ENCODE measurements at regions not wholly inside any gene's neighbourhood (a gene's known extent, or its start where the extent isn't known, plus 50 kb on each side); places are given as distances from the start of the nearest gene placed in this dataset.
"Not testable (repeated sequence)": the region's sequence is repeated elsewhere in the genome, so short reads cannot be mapped to it uniquely, and the experiment has no call there.

DNA sequence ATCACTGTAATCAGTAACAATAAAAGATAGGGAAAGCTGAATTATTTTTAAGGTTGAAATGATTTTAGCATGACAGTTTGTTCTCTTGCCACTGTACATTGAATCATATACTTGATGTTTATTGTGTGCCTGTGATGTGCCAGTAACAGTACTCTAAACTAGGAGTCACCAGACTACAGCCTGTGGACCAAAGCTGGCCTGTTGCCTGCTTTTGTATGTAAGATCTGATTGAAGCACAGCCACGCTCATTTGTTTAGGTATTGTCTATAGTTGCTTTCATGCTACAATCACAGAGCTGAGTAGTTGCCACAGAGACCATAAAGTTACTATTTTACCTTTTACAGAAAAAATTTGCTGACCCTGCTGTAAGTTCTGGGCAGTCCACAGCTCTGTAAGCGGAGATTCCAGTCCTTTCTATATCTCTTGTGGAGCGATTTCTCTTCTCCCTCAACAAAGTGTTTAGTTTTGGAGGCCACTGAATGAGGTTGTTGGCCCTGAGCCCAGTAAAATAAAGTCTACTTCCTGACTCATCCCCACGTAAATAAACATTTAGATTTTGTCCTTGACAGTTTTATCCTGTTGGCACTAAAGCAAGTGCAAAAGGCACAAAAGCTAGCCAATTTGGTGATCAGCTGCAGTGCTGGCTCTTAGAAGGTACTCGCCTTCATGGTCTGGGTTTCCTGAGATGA is 173.7 kb upstream of the VKORC1L1 start:
- BruUV-seq (replicated peaks); H3K27me3 ChIP-seq (replicated peaks; ENCODE audit: control insufficient read depth, insufficient read depth, low read length); H3K27ac Mint-ChIP-seq (ENCODE audit: unreplicated experiment); POLR2A ChIA-PET; CTCF ChIA-PET; intact Hi-C loops (cut with micrococcal nuclease; ENCODE audit: unreplicated experiment); H3K36me3 Mint-ChIP-seq (ENCODE audit: insufficient read depth, unreplicated experiment); H3K4me3 ChIP-seq (ENCODE audit: low read depth, low read length); DNase-seq; H3K4me1 ChIP-seq; H3K36me3 ChIP-seq (ENCODE audit: control insufficient read depth, insufficient read depth, low read length); H3K9me3 Mint-ChIP-seq (ENCODE audit: unreplicated experiment); H3K9me3 ChIP-seq; H3K4me3 Mint-ChIP-seq (ENCODE audit: unreplicated experiment); H3K27me3 Mint-ChIP-seq (ENCODE audit: insufficient read depth, unreplicated experiment); H3K4me1 Mint-ChIP-seq (ENCODE audit: low read depth, unreplicated experiment): not testable (repeated sequence)

DNA sequence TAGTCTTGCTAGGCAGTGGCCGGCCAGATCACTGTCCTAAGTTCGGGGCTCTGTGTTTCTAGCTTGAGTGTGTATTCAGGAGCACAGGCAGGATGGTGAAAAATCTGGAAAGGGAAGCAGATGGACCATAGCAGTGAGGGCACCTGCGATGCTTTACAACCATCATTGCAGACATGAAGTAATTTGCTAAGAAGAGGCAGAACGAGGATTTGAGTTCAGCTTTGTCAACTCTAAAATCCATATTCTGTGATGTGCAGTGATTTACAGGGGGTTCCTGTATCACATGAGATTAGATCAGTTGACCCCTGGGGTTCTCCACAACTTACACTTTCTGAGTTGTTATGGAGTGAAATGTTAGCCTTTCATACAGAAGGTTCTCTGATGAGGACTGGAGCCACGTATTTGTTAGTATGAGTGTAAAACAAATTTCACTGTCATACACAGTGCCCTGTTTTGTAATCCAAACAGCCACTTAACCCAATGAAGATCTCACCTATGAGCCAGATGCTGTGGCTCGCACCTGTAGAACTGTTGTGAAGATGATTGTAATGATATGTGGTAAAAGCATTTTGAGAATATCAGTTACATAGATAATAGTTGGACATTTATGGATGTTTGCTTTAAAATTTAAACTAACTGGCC is 173.0 kb upstream of the VKORC1L1 start:
- H3K4me1 ChIP-seq; H3K27ac Mint-ChIP-seq (ENCODE audit: unreplicated experiment); intact Hi-C loops (cut with micrococcal nuclease; ENCODE audit: unreplicated experiment); H3K4me3 ChIP-seq (ENCODE audit: low read depth, low read length); H3K27me3 ChIP-seq (replicated peaks; ENCODE audit: control insufficient read depth, insufficient read depth, low read length); DNase-seq; CTCF ChIA-PET; H3K9me3 ChIP-seq; H3K4me3 Mint-ChIP-seq (ENCODE audit: unreplicated experiment); H3K36me3 Mint-ChIP-seq (ENCODE audit: insufficient read depth, unreplicated experiment); BruUV-seq (replicated peaks); H3K9me3 Mint-ChIP-seq (ENCODE audit: unreplicated experiment); H3K4me1 Mint-ChIP-seq (ENCODE audit: low read depth, unreplicated experiment); H3K27me3 Mint-ChIP-seq (ENCODE audit: insufficient read depth, unreplicated experiment); H3K36me3 ChIP-seq (ENCODE audit: control insufficient read depth, insufficient read depth, low read length); POLR2A ChIA-PET: not testable (repeated sequence)

DNA sequence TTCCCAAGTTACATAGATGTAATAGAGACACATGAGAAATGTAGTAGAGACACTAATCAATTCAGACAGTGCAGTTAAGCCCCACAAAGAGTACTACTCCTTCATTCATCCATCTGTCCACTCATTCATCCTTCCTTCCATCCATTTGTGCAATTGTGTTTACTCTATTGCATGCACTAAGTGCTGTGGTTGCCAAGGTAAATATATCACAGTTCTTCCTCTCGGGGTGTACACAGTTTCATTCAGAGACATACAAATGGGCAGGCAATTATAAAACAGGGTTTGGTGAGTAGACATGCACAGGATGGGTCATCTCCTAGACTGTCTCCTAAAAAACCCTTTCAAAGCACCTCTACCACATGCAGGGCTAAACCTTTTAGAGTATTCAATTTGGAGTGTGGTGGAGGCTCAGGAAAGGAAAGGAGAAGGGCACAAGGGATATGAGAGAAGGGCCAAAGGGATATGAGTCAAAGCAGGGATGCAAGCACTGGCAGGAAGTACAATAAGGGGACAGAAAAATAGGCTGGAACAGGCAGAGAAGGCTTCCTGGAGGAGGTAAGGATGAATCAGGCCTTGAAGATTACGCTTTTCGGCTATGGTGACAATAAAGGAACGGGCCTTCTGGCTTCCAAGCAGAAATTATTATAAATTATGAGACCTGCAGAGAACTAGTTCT is 153.6 kb upstream of the VKORC1L1 start:
- H3K36me3 ChIP-seq (ENCODE audit: control insufficient read depth, insufficient read depth, low read length); DNase-seq; H3K27ac Mint-ChIP-seq (ENCODE audit: unreplicated experiment); H3K9me3 Mint-ChIP-seq (ENCODE audit: unreplicated experiment); POLR2A ChIA-PET; H3K9me3 ChIP-seq; CTCF ChIA-PET; H3K27me3 Mint-ChIP-seq (ENCODE audit: insufficient read depth, unreplicated experiment); BruUV-seq (replicated peaks); H3K4me3 ChIP-seq (ENCODE audit: low read depth, low read length); intact Hi-C loops (cut with micrococcal nuclease; ENCODE audit: unreplicated experiment); H3K4me1 Mint-ChIP-seq (ENCODE audit: low read depth, unreplicated experiment); H3K27me3 ChIP-seq (replicated peaks; ENCODE audit: control insufficient read depth, insufficient read depth, low read length); H3K36me3 Mint-ChIP-seq (ENCODE audit: insufficient read depth, unreplicated experiment); H3K4me1 ChIP-seq; H3K4me3 Mint-ChIP-seq (ENCODE audit: unreplicated experiment): not testable (repeated sequence)

DNA sequence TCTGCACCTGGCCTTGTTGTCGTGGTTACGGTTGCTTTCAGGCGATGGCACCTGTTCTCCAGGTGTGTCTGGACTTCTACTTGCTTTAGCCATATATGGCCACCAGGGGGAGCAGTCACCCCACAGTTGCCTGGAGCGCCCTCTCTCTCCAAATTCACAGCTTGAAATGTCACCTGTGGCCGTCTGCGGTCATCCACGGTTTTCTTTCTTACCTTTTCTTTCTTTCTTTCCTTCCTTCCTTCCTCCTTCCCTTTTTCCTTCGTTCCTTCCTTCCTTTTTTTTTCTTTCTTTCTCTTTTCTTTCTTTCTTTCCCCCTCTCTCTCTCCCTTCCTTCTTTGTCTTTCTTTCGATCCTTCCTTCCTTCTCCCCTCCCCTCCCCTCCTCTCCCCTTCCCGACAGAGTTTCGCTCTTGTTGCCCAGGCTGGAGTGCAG is 150.5 kb upstream of the VKORC1L1 start:
- Mint-ChIP-seq H3K4me1 (ENCODE audit: low read depth, unreplicated experiment) (no peaks in the 10 kb centered on the region), H3K4me3 (ENCODE audit: unreplicated experiment) (no peak overlapping the region), H3K27ac (ENCODE audit: unreplicated experiment) (no peak overlapping the region), H3K9me3 (ENCODE audit: unreplicated experiment) (no peaks in the 10 kb centered on the region), H3K36me3 (ENCODE audit: insufficient read depth, unreplicated experiment) (peaks cover 6% of the 10 kb centered on the region), H3K27me3 (ENCODE audit: insufficient read depth, unreplicated experiment) (no peaks in the 10 kb centered on the region)
- ChIA-PET CTCF (interaction anchor here (0.9 kb wide), 1 partner anchor 118 kb away, joined by 3 read pairs; no protein-coding TSS in a partner anchor), POLR2A (no interaction called here)
- Histone ChIP-seq H3K9me3 (no peaks in the 10 kb centered on the region), H3K36me3 (ENCODE audit: control insufficient read depth, insufficient read depth, low read length) (no peaks in the 10 kb centered on the region), H3K27me3 (replicated peaks; ENCODE audit: control insufficient read depth, insufficient read depth, low read length) (no peaks in the 10 kb centered on the region), H3K4me1 (no peaks in the 10 kb centered on the region), H3K4me3 (ENCODE audit: low read depth, low read length) (no peak overlapping the region)
- peak; percentile 76 to 85 for DNase-seq
- intact Hi-C loops (cut with micrococcal nuclease; ENCODE audit: unreplicated experiment), result loop anchor here (2.0 to 5.0 kb wide), 2 partner anchors 28 to 290 kb away; no protein-coding TSS in a partner anchor
- TF ChIP-seq, protein P1, sequence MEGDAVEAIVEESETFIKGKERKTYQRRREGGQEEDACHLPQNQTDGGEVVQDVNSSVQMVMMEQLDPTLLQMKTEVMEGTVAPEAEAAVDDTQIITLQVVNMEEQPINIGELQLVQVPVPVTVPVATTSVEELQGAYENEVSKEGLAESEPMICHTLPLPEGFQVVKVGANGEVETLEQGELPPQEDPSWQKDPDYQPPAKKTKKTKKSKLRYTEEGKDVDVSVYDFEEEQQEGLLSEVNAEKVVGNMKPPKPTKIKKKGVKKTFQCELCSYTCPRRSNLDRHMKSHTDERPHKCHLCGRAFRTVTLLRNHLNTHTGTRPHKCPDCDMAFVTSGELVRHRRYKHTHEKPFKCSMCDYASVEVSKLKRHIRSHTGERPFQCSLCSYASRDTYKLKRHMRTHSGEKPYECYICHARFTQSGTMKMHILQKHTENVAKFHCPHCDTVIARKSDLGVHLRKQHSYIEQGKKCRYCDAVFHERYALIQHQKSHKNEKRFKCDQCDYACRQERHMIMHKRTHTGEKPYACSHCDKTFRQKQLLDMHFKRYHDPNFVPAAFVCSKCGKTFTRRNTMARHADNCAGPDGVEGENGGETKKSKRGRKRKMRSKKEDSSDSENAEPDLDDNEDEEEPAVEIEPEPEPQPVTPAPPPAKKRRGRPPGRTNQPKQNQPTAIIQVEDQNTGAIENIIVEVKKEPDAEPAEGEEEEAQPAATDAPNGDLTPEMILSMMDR (IDR thresholded peaks at IDR 0.05; ENCODE audit: insufficient read depth in 1 of 2, low read depth in 1 of 2, low read length in 1 of 2, severe bottlenecking in 1 of 2, unreplicated experiment in 1 of 2), result peak; percentile 79 to 88
- BruUV-seq (replicated peaks), result no TSS peak

DNA sequence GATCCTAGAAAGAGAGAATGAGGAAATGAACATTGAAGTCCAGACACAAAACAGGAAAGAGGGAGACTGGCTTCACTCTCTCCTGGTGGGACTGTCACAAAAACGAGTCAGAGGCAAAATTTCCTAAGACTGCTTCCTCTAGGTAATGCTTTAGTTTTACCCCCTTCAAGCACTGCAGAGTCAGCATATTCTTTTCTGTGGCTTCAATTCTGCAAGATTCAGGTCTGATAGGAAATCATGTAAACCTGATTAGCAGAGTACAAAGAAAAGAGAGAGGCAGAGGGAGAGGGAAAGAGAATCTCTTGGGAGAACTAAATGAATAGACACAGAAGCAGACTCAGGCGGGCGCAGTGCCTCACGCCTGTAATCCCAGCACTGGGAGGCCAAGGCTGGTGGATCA is 145.7 kb upstream of the VKORC1L1 start:
- POLR2A ChIA-PET; H3K27me3 ChIP-seq (replicated peaks; ENCODE audit: control insufficient read depth, insufficient read depth, low read length); intact Hi-C loops (cut with micrococcal nuclease; ENCODE audit: unreplicated experiment); H3K27ac Mint-ChIP-seq (ENCODE audit: unreplicated experiment); CTCF ChIA-PET; BruUV-seq (replicated peaks); H3K4me1 Mint-ChIP-seq (ENCODE audit: low read depth, unreplicated experiment); H3K9me3 ChIP-seq; H3K36me3 ChIP-seq (ENCODE audit: control insufficient read depth, insufficient read depth, low read length); H3K27me3 Mint-ChIP-seq (ENCODE audit: insufficient read depth, unreplicated experiment); H3K9me3 Mint-ChIP-seq (ENCODE audit: unreplicated experiment); H3K4me3 ChIP-seq (ENCODE audit: low read depth, low read length); H3K4me3 Mint-ChIP-seq (ENCODE audit: unreplicated experiment); DNase-seq; H3K4me1 ChIP-seq: not testable (repeated sequence)
- peaks cover 13% of the 10 kb centered on the region for H3K36me3 Mint-ChIP-seq (ENCODE audit: insufficient read depth, unreplicated experiment)

All from Caco-2 (cell line).